ENCODE measurements at regions not wholly inside any gene's neighbourhood (a gene's known extent, or its start where the extent isn't known, plus 50 kb on each side); places are given as distances from the start of the nearest gene placed in this dataset.

DNA sequence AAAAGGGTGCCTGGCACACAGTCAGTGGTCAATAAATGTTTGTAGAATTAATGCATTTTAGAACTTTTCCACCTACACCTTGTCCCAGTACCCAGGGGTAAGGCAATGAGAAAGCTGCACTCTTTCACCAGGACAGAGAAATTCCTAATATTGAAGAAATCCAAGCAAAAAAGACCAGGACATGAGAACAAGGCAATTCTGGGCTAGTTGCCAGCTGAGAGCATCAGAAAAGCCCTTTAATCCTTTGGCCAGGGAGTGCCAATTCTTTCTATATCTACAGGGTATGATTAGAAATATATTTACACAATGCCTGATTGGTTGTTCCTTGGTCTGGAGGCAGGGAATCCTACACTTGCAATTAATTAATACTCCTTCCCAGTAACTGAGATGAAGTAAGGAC lies 492.4 kb upstream of the NFIA start:
- no peak for DNase-seq (ENCODE audit: low spot score)

DNA sequence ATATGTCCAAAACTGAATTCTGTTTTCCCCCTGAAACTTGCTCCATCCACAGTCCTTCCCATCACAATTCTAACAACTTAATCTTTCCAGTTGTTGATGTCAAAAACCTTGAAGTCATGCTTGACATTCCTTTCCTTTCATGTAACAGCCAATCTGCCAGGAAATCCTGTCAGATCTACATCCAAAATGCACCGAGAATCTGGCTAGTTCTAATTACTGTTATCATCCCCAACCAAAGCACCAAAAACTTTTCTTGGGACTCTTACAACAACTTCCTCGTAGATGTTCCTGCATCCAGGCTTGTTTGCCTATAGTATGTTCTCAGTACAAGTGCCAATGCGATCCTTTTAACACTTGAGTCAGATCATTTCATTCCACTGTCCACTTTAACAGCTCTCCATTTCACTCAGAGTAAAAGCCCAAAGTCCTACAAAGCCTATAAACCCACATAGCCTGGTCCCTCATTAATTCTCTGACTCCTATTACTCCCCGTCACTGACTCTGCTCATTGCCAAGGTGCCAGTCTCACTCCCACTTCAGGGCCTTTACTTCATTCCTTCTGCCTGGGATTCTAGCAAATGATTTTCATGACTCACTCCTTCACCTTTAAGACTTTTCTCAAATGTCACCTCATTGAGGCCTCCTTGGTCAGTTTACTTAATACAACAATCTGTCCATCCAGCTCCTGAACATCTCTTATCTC lies 493.2 kb upstream of the NFIA start:
- DNase-seq (ENCODE audit: low spot score) = no peak

DNA sequence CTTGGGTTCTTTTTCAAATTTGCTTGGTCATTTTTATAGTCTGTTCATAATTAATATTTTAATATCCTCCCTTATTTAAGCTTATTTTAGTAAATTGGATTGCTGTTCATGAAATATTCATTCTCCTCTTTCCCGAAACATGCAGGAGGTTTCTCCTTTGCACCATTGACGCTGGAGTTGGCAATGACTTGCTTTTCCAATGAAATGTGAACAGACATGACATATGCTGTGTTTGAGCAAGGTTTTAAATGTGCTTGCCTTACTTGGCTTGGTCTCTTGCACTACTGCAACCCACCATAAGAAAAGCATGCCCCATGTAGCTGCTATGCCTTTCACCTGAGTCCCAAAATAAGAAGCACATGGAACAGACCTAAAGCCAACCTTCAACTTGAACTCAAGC lies 498.0 kb upstream of the NFIA start:
- DNase-seq (ENCODE audit: low spot score) = no peak

DNA sequence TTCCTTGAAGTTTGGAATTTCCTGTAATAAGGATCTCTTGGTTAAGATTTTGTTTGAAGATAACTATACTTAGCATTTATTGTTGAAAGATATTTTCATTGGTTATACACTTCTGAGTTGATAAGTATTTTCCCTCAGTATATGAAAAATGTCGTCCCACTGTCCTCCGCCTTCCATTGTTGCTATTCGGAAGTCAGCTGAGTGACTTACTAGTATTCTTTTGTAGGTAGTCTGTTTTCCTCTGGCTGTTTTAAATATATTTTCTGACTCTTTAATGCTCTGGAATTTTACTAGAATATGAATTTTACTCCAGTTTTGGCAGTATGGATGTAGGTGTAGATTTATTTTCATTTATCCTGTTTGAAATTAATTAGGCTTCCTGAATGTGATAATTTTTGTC lies 498.7 kb upstream of the NFIA start:
- no peak for DNase-seq (ENCODE audit: low spot score)

DNA sequence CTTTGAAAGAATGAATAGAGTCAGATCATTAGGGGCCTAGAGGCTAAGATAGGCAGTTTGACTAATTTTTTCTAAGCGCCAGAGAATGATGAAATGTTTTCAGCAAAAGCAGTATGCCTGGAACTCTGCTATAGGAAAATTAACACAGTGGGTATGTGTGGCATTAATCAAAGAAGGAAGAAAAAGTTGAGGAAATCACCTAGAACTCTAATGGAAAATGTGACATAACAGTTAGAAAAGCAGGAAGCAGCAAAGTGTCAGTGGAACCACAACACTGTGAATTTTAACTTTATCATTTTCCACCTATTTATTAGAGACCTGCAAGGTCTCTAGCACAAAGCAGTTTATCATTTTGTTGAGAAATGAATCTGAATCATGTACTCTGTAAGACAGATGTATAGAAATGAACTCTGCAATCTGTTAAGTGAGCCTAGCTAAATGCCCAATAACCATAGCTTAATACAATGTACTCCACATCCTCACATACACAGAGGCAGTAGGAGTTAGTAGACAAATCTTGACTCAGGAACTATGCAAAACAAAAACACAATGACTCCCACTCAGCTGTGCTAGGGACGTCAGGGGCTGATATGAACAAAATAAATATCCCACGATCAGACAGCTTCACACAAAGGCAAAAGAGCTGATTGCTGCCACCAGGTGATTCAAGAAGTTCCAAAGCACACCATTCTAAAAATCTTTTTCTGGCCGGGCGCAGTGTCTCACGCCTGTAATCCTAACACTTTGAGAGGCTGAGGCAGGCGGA lies 500.7 kb upstream of the NFIA start:
- DNase-seq (ENCODE audit: low spot score) = no peak

DNA sequence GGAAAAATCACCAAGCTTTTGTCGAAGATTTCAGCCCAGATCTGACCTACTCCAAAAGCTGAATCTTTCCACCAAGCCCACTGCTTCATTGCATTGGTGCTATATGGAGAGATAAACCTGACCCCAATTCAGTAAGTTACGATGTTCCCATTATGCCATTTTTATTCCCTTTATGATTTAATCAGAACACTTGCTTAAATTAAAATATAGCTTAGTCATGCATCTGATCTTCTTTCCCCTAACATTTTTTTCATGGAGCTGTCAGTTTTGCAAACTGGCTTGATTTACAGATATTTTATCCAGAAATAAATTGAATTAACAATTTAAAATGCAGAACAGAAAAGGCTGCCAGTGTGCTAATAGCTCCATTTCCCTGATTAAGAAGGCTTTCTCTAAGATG lies 503.5 kb upstream of the C1orf87 start:
- no peak for DNase-seq (ENCODE audit: low spot score)

DNA sequence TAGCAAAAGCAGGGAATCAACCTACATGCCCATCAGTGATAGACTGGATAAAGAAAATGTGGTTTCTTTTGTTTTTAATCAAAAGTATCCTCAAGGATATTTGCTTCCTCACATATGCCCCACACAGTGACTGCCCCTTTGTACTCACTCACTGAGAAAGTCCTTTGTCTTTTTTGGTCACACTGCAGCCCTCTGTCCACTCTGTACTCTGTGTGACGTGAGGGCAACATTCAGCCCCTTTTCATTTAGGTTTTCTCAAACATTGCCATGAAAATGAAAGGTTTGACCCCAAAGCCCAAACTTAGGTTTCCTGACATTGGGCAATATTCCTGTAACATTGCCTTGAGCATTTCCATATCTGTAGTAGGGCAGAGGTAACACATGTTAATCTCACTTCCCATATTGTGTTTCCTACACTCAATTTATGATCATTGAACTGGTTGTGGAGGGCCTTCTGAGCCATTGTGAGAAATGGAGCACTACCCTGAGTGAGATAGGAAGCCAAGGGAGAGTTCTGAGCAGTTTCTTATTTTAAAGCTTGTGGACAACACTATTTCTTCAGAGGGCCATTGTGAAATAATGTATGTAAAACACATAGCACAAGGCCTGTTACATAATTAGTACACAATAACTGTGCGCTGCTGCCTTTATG lies 501.9 kb upstream of the C1orf87 start:
- no peak for DNase-seq (ENCODE audit: low spot score)

DNA sequence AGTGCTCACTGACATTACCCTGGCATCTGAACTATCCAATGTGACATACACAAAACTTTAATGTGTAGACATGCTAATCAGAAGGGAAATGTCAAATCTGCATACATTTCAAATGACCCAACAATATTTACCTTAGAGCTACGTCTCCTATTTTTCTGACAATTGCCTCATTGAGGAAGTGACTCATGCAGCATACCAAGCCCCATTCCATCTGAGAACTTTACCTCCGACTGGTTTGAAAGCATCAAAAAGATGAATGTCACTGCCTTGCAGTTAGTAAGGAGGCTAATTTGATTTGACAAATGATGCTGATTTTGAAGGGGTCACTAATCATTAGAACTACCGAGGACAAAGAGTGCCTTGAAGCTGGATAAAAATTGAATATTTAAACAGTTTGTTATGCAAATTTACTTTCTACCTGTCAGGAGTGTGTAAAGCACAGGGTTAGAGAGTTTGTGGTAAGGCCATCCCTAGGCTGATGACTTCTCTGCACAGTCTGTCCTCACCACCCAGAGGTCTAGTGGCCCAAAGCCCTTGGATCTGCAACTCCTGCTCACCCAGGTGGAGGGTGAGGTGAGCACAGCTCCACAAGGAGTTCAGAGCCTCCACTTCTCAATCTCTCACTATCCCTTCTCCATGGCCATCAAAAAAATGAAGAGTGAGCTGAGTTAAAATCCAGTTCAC lies 500.3 kb upstream of the C1orf87 start:
- DNase-seq (ENCODE audit: low spot score) = no peak

DNA sequence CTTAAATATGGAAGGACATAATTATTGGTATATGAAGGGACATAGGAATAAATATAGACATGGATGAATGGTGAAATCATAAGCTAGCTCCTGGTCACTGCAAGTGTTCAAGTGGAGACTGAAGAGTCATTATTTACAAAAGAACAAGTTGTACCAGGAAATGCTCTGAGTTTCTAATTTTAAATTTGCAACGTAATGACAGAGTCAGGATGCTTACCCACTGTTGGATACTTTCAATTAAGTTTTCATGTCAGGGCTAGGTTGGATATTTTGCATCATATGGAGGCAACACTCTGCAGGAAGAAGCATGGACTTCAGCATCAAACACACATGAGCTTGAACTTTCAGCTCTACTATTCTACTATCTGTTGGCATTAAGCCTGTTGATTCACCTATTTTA lies 499.6 kb upstream of the C1orf87 start:
- no peak for DNase-seq (ENCODE audit: low spot score)

DNA sequence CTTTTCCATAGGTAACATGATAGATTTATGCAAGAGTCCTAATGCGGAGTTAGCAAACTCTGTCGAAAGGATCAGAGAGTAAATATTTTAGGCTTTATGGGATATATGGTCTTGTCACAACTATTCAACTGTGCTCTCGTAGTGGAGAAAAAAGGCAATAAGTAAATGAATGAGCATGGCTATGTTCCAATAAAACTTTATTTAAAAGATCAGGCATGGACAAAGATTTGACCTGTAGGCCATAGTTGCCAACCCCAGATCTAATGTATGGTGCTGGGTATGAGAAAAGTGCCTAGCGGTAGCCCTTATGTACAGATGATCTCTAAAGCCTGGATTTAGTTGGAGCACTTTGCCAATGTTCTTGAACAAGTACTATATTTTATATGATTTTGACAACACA lies 498.8 kb upstream of the C1orf87 start:
- no peak for DNase-seq (ENCODE audit: low spot score)

DNA sequence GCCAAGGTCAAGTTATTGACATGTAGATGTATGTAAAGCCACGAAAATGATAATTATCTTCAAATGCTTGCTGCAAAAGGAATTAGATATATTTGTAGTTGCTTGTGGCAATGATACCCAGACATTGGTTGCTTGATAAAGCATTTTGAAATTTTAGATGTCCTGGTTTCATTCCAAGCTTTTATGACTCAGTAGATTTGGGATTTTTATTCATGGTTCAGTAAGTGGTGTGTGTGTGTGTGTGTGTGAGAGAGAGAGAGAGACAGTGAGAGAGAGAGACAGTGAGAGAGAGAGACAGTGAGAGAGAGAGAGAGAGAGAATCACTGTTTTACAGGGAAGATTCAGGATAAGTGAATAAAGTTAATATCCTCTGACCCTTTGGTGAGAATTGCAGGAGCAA lies 498.2 kb upstream of the C1orf87 start:
- no peak for DNase-seq (ENCODE audit: low spot score)

DNA sequence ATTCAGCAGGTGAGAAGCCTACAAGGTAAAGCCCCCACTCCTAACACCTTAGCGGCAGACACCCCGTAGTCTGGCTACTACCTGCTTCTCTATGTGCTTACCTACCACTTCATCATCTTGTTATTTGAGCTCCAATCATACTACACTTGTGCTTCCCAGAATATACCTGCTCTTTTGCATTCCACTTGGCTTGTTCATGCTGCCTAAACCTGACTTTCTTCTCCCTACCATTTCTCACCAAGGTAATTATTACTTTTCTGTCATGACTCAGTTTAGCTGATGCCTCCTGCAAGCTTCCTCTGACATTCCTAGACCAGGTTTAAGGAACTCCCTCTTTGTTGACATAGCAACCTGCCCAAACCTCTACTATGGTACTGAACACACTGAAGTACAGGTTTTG lies 495.6 kb upstream of the C1orf87 start:
- DNase-seq (ENCODE audit: low spot score) = no peak

DNA sequence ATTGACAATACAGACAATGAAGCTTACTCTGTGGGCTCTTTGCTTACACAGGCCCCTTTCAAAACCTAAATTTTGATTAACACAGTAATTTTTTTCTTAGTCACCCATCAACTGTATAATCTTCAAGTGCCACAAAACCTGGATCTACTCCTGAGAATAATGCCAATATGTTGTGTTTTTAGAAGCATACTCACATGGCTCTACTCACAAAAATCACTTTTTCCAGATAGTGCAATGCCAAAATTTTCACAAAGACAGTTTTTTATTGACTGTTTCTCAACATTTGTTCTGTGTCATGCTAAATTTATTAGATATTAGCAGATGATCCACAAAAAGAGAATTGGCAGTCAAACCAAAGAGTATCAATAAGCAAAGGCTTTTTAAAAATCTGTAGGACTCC lies 493.7 kb upstream of the C1orf87 start:
- no peak for DNase-seq (ENCODE audit: low spot score)

DNA sequence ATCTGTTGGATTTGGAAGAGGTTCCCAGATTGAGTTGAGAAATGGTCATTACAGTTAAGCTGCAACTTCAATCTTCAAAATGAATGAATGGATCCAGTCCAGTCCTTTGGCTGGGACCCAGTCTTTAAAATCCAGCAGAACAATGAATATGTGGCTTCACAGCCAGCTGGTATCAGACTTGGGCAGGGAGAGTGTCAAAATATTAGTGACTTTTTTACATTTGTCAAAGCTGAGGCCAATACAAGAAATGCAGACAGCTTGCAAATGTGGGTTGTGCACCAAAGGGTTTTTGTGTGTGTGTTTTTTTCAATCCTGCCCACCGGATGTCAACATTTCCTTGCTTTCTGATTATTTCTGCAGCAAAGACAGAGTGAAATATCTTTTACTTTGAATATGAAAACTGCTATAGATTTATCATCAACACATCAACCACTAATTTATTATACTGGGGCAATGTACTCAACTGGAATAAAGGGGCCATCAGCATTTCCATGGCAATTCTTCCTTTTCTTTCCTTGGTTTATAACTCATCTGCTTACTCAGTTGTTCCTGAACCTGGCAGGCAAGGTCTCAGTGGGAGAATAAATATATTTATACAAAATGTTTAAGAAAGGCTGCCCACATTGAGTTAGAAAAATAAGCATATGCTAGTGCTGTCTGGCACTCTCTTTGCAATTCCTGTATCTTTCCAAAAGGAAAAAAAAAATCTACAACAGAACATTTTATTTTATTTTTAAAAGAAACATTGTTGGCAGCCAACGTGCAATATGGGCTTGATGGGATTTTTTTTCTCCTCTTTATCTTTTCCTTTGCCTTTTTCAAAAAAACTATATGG lies 491.6 kb upstream of the C1orf87 start:
- no peak for DNase-seq (ENCODE audit: low spot score)

DNA sequence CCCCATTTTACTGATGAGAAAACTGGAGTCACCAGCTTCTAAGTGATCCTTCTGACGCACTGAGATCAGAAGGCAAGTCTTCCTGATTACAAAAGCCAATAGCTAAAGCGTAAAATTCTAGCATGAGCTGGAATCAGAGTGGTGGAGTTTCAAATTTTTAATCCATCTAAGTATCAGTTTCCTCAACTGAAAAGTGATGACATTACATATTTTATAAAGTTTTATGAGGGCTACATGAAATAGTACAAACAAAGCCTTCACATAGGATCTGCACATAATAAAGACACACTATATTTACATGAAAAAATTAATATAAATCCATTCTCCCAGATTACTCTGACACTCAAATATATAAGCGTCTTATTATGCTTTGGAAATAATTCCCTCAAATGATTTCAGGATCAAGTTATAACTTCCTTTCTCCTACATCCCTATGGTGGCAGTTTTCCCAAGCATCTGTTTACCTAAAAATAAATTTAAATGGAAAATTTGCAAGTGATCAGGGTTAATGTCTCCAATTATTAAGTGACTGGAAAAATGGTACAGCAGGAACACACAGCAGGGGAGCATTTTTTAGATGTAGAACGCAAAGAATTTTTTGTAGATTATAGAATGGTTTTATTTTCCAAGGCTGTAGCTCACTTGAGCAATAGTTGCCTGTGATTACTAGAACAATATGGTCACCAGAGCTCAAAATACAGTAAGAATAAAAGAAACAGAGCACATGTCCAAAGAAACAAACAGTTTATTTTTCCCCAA lies 490.4 kb upstream of the C1orf87 start:
- no peak for DNase-seq (ENCODE audit: low spot score)

DNA sequence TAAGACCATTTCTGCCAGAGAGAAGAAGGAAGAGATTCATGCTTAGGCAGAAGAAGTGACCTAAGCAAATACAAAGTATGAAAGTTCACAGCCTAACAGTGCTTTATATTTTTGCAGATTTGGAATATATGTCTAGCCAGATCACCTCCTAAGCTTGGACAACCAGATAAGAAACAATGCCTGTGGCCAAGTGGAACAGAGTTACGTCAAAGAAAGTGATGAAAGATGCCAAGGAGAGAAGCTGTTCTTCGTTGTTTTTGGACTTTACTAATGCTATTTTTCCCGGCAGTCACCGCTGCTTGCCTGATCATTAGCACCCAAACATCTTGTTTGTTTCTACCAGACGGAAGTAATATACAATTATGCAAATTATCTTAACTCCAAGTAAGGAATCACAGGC lies 489.2 kb upstream of the C1orf87 start:
- DNase-seq (ENCODE audit: low spot score) = no peak

DNA sequence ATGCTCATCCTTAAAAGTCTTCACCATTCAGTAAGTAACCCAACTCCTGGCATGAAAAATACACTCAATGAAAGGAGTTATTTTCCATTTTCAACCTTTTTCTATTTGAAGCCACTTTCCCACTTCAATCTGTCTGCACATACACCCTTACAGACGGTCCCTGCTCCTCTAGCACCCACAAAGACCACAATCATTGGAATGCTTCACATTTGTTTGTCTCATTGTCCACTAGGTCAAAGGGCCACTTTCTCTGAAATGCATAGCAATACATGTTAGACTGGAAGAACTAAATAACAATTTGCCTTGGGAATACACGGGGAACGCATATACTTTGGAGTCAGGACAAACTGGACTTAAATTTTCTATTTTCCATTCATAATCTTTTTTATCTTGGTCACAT lies 487.1 kb upstream of the C1orf87 start:
- no peak for DNase-seq (ENCODE audit: low spot score)

DNA sequence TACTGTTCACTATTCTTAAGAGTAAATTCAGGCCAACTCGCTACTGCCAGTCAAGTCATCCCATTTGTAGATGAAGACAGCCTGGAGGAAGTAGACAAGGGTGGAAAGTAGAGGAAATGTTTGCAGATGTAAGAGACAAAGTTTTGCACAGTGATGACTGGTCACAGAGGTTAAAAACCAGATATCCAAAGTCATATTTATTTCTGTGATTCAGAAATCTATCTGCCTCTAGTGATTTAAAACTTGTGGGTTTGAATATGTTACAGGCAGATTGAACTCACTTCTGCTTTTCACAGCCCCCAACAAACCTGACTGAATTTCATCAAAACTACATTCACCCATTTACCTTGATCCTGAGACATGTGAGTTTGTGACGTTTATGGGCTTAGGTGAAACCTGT lies 484.7 kb upstream of the C1orf87 start:
- DNase-seq (ENCODE audit: low spot score) = no peak

DNA sequence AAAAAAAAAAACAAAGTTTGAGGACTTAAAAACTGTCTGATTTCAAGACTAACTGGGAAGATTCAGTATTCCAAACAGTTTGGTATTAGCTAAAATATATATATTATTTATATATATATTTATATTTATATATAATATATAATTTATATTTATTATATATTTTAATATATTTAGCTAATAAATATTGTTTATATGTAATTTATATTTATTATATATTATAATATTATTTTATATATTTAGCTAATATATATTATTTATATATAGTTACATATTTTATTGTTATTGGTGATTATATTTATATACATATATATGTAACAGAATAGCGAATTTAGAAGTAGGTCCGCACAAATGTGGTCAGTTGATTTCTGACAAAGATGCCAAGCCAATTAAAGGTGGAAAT lies 480.2 kb upstream of the C1orf87 start:
- no peak for DNase-seq (ENCODE audit: low spot score)

DNA sequence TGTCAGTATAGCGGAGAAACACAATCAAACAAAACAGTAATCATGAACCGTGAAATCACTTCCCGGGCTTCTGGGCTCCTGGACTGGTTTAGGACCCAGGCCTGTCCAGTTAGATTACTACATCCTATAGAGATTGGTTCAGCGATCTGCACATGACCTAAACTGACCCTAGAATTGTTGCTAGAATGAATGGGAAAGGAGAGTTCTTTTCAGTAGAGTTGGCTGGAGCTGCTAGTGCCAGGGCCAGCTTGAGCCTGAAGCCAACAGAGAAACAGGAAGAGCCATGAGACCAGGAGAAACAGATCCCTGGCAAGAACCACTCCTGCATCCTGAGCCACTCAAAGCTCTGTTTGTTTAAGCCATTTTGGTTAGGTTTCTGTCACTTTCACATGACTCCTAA lies 474.3 kb upstream of the C1orf87 start:
- no peak for DNase-seq (ENCODE audit: low spot score)

DNA sequence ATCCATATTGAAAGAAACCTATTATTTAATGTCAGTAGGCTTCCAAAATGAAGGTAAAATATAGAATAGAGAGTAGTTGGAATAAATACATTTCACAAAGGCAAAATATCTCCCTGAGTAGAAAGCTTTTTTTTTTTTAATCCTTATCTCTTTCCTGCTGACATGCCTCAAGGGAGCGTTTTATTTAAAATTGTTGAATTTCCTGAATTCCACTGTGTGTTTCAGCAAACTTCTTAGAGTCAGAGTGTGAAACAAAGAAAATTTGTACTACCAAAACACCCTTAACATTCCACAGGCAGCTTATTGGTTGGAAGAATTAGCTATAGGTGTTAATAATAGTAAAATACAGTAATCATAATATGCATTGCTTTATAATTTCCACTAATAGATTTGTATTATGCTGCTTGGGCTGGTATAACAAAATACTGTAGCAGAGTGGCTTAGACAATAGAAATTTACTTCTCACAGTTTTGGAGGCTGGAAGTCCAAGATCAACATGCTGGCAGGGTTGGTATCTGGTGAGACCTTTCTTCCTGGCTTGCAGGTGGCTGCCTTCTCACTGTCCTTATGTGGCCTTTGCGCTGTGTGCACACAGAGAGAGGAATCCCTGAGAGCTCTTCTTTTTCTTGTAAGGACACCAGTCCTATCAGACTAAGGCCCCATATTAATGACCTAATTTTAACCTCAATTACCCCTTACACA lies 468.4 kb upstream of the C1orf87 start:
- DNase-seq (ENCODE audit: low spot score) = no peak

Data from HuH-7.5 (cell line).